ENCODE measurements at regions not wholly inside any gene's neighbourhood (a gene's known extent, or its start where the extent isn't known, plus 50 kb on each side); places are given as distances from the start of the nearest gene placed in this dataset.

GRCh38 chr18:78673516-78674321 lies 305.9 kb upstream of the SALL3 start:
- TF ChIP-seq CTCF (conservative IDR thresholded peaks at IDR 0.05; ENCODE audit: low read depth, low read length) (no peak), EZH2 (IDR thresholded peaks at IDR 0.05; ENCODE audit: borderline replicate concordance, low read depth, low read length, poor library complexity, severe bottlenecking) (no peak)
